C4-2B (cell line): ENCODE measurements at regions not wholly inside any gene's neighbourhood (a gene's known extent, or its start where the extent isn't known, plus 50 kb on each side); places are given as distances from the start of the nearest gene placed in this dataset.

Experiments used
- CTCF ChIP-seq: fragments of 450-650 bp; conservative IDR thresholded peaks from 2 replicates; pipeline ENCODE4 v1.5.1; 2017; ENCODE audit warnings: mild to moderate bottlenecking
- ZFX ChIP-seq: fragments of 450-650 bp; IDR thresholded peaks from 2 replicates; pipeline ENCODE4 v1.6.1; 2017

DNA sequence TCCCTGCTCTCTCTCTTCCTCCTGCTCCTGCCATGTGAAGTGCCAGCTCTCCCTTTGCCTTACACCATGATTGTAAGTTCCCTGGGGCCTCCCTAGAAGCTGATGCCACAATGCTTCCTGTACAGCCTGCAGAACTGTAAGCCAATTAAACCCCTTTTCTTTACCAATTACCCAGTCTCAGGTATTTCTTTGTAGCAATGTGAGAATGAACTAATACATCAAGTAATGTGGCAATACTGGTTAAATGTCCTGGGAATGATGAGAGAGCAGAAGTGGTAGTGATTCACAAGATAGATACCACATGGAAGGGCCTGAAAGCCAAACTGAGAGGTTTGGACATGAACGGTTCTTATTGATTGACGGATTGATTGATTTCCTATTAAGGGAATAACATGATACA is 62.6 kb upstream of the IL12B start:
- TF ChIP-seq CTCF = no peak
- no peak for TF ChIP-seq ZFX
